ENCODE measurements at regions not wholly inside any gene's neighbourhood (a gene's known extent, or its start where the extent isn't known, plus 50 kb on each side); places are given as distances from the start of the nearest gene placed in this dataset.

DNA sequence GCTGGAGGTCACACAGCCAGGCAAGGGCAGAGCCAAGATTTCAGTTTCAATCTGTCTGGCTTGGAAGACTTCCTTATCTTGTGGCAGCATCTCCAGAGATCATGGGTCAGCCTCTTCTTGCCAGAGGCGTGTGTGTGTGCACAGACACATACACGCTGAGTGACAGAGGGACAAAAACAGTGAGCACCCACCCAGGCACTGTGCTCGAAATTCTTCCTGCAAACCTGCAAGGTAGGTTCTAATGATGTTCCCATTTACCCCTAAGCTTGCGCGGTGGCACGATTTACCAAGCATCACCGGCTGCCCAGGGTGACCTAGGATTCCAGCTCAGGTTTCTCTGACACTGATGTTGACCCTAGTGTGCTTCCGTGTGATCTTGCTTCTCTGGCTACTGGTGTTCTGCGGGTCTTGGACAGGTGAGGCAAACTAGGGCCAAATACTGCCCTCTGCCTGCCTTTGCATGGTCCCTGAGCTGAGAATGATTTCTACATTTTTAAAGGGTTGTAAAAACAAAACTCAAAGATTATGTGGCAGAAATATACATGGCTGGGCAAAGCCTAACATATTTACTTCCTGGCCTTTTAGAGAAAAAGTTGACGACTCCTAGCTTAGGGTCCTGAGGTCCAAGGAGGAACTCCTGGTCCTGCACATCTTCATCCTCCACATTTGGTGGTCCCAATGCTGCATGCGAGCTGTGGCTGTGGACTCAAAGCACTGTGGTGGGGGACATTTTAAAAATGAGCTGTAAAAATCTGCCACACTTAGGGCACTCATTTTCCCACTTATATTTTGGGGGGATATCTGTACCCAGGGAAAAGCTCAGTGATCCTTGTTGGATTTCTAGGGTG, 268.5 kb downstream of the RPS24 start:
- Histone ChIP-seq H3K27ac (ENCODE audit: low read depth in 1 of 2, low read length in 1 of 2) (peak overlapping the region in 1 of 2 donors; percentile 94), H3K4me3 (no peak overlapping the region), H3K9ac (ENCODE audit: insufficient read depth in 1 of 2, low read length in 2 of 2) (no peak overlapping the region), H3K4me1 (ENCODE audit: control insufficient read depth in 5 of 5, insufficient read depth in 5 of 5, low read length in 5 of 5) (peaks cover 0 to 19% (median 4%) of the 10 kb centered on the region in 5 donors), H3K9me3 (ENCODE audit: control insufficient read depth in 4 of 4, insufficient read depth in 3 of 4, low read length in 3 of 4) (peaks cover 0 to 4% (median 0%) of the 10 kb centered on the region in 4 donors), H3K36me3 (ENCODE audit: control insufficient read depth in 4 of 4, insufficient read depth in 4 of 4, low read length in 4 of 4) (no peaks in the 10 kb centered on the region), H3K27me3 (ENCODE audit: control insufficient read depth in 3 of 3, insufficient read depth in 3 of 3, low read length in 2 of 3) (no peaks in the 10 kb centered on the region)
- WGBS, 2 donors, result 76 to 77% methylated on average over 11 of the region's 11 CpGs
- no peak for ATAC-seq (ENCODE audit: insufficient read depth, low FRiP score)
- DNase-seq, result no peak
- TF ChIP-seq, protein P1, sequence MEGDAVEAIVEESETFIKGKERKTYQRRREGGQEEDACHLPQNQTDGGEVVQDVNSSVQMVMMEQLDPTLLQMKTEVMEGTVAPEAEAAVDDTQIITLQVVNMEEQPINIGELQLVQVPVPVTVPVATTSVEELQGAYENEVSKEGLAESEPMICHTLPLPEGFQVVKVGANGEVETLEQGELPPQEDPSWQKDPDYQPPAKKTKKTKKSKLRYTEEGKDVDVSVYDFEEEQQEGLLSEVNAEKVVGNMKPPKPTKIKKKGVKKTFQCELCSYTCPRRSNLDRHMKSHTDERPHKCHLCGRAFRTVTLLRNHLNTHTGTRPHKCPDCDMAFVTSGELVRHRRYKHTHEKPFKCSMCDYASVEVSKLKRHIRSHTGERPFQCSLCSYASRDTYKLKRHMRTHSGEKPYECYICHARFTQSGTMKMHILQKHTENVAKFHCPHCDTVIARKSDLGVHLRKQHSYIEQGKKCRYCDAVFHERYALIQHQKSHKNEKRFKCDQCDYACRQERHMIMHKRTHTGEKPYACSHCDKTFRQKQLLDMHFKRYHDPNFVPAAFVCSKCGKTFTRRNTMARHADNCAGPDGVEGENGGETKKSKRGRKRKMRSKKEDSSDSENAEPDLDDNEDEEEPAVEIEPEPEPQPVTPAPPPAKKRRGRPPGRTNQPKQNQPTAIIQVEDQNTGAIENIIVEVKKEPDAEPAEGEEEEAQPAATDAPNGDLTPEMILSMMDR (IDR thresholded peaks at IDR 0.05; ENCODE audit: control extremely low read depth, extremely low read depth), result no peak

DNA sequence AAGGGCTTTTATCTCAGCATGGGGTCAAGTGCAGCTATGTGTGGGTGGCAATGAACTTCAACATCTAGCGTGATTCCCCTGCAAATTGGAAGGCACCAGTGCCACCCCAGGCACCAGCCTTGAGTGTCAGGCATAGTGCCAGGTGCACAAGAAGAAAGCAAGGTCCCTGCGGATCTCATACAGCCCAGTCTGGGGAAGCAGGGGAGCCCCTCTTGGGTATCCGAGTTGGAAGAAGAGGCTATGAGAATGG, 269.0 kb downstream of the RPS24 start:
- no peaks in the 10 kb centered on the region for H3K27me3 ChIP-seq (ENCODE audit: control insufficient read depth in 3 of 3, insufficient read depth in 3 of 3, low read length in 2 of 3)
- peak overlapping the region; percentile 13 to 72 for H3K9ac ChIP-seq (ENCODE audit: insufficient read depth in 1 of 2, low read length in 2 of 2)
- peak overlapping the region; percentile 58 for H3K4me3 ChIP-seq
- DNase-seq, result no peak
- TF ChIP-seq, protein P1 (IDR thresholded peaks at IDR 0.05; ENCODE audit: control extremely low read depth, extremely low read depth), result no peak
- no peak for ATAC-seq (ENCODE audit: insufficient read depth, low FRiP score)
- H3K36me3 ChIP-seq (ENCODE audit: control insufficient read depth in 4 of 4, insufficient read depth in 4 of 4, low read length in 4 of 4), result no peaks in the 10 kb centered on the region
- H3K9me3 ChIP-seq (ENCODE audit: control insufficient read depth in 4 of 4, insufficient read depth in 3 of 4, low read length in 3 of 4), result peaks cover 0 to 4% (median 0%) of the 10 kb centered on the region in 4 donors
- H3K4me1 ChIP-seq (ENCODE audit: control insufficient read depth in 5 of 5, insufficient read depth in 5 of 5, low read length in 5 of 5), result peaks cover 0 to 19% (median 4%) of the 10 kb centered on the region in 5 donors
- H3K27ac ChIP-seq (ENCODE audit: low read depth in 1 of 2, low read length in 1 of 2), result peak overlapping the region; percentile 76 to 94
- 7 to 8% methylated on average over 3 of the region's 3 CpGs for WGBS, 2 donors

DNA sequence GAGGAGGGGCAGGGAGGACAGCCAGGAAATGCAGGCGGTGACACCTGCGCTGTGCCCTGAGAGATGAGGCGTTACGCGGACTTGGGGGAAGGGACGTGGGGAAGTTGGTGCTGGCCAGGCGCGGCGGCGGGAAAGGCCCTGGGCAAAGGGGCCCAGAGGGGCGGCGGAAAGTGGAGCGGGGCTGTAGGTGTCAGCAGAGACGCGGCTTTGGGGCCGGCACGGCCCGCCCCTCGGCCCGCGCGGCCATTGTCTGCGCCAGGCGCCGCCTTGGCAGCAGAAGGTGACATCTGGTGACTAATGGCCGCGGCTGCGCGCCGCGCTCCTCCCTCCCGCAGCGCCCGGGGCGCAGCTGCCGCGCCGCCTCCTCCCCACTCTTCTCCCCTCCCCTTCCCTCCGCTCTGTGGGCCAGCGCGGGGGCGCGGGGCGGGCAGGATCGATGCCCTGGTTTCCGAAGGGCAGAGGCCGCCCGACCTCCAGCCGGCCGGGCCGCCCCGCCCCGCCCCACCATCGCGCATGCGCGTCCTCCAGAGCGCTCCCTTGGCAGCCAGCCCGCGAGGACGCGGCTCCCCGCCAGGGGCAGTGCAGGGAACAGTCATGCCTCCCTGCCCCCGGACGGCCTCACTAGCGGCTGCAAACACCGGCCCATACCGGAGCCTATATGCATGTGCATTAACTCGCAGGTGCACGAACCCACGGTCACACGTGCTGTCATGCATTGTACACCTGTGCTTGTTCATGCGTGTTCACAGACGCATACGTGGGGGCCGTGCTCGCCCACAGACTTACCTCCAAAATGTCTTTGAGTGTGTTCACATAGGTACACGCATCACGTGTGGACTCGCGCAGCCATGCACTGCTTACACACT, 269.6 kb downstream of the RPS24 start:
- TF ChIP-seq, protein P1 (IDR thresholded peaks at IDR 0.05; ENCODE audit: control extremely low read depth, extremely low read depth), result peak; percentile 41
- peaks cover 0 to 19% (median 4%) of the 10 kb centered on the region in 5 donors for H3K4me1 ChIP-seq (ENCODE audit: control insufficient read depth in 5 of 5, insufficient read depth in 5 of 5, low read length in 5 of 5)
- 7 to 9% methylated on average over 58 to 81 of the region's 81 CpGs for WGBS, 2 donors
- no peaks in the 10 kb centered on the region for H3K36me3 ChIP-seq (ENCODE audit: control insufficient read depth in 4 of 4, insufficient read depth in 4 of 4, low read length in 4 of 4)
- peak overlapping the region; percentile 58 for H3K4me3 ChIP-seq
- peaks cover 0 to 4% (median 0%) of the 10 kb centered on the region in 4 donors for H3K9me3 ChIP-seq (ENCODE audit: control insufficient read depth in 4 of 4, insufficient read depth in 3 of 4, low read length in 3 of 4)
- no peaks in the 10 kb centered on the region for H3K27me3 ChIP-seq (ENCODE audit: control insufficient read depth in 3 of 3, insufficient read depth in 3 of 3, low read length in 2 of 3)
- H3K9ac ChIP-seq (ENCODE audit: insufficient read depth in 1 of 2, low read length in 2 of 2), result peak overlapping the region; percentile 13 to 72
- H3K27ac ChIP-seq (ENCODE audit: low read depth in 1 of 2, low read length in 1 of 2), result peak overlapping the region; percentile 76 to 94
- DNase-seq (peak; percentile 96 to 97 (median 96)), ATAC-seq (ENCODE audit: insufficient read depth, low FRiP score) (peak; percentile 97)

Data from lung (tissue), 11 donors.